HEK293 (cell line): ENCODE measurements at regions not wholly inside any gene's neighbourhood (a gene's known extent, or its start where the extent isn't known, plus 50 kb on each side); places are given as distances from the start of the nearest gene placed in this dataset.

Experiments used
- CTCF ChIA-PET: fragments of 350-600 bp; formaldehyde crosslinking; extraction: SDS; loops from one replicate; lab custom pipeline; 2021; ENCODE audit warnings: antibody characterized with exemption; lab: Yijun Ruan, JAX
- POLR2A ChIA-PET: fragments of 300-600 bp; formaldehyde crosslinking; extraction: SDS; loops from one replicate; lab custom pipeline; 2020; ENCODE audit warnings: antibody characterized with exemption, inconsistent platforms; lab: Yijun Ruan, JAX
- H3K27ac ChIP-seq: fragments of 200-500 bp; sonication (Bioruptor generic); 2 replicates; pipeline ENCODE4 v1.5.1; 2014; ENCODE audit warnings: low read depth, low read length, control low read depth, inconsistent platforms; ENCODE audit errors: extremely low read depth
- H3K36me3 ChIP-seq, 2 experiments: fragments of 200-500 bp in 1 of 2; sonication (Bioruptor generic) in 1 of 2; 1 replicate in 1 of 2; 2 replicates in 1 of 2; pipeline ENCODE4 v1.5.1; 2014 to 2017; ENCODE audit warnings: inconsistent platforms in 2 of 2, low read length in 2 of 2; ENCODE audit not compliant: control insufficient read depth in 2 of 2, insufficient read depth in 1 of 2
- H3K4me1 ChIP-seq: fragments of 200-500 bp; sonication (Bioruptor generic); 2 replicates; pipeline ENCODE4 v1.5.1; 2014; ENCODE audit warnings: mild to moderate bottlenecking, low read length, inconsistent platforms; ENCODE audit not compliant: control insufficient read depth, insufficient read depth
- H3K4me3 ChIP-seq: 2 replicates; pipeline ENCODE4 v1.5.1; 2011; ENCODE audit warnings: low read depth, mild to moderate bottlenecking, control low read depth, low read length, moderate library complexity
- H3K9me3 ChIP-seq: fragments of 200-500 bp; sonication (Bioruptor generic); 2 replicates; pipeline ENCODE4 v1.5.1; 2014; ENCODE audit warnings: low read depth, low read length, inconsistent platforms; ENCODE audit not compliant: control insufficient read depth, insufficient read depth
- FEZF1 ChIP-seq: fragments of 450-650 bp; formaldehyde crosslinking; IDR thresholded peaks from 2 replicates; pipeline ENCODE4 v1.5.1; 2016; ENCODE audit warnings: missing biosample characterization, missing genetic modification characterization
- KLF1 ChIP-seq: fragments of 450-650 bp; formaldehyde crosslinking; IDR thresholded peaks from 2 replicates; pipeline ENCODE4 v1.5.1; 2016; ENCODE audit warnings: missing biosample characterization, missing genetic modification characterization
- KLF17 ChIP-seq: fragments of 450-650 bp; formaldehyde crosslinking; IDR thresholded peaks from 2 replicates; pipeline ENCODE4 v1.5.1; 2016; ENCODE audit warnings: missing biosample characterization, missing genetic modification characterization
- OSR2 ChIP-seq: fragments of 450-650 bp; formaldehyde crosslinking; IDR thresholded peaks from 2 replicates; pipeline ENCODE4 v1.5.1; 2016; ENCODE audit warnings: missing biosample characterization, missing genetic modification characterization
- PATZ1 ChIP-seq: fragments of 450-650 bp; formaldehyde crosslinking; IDR thresholded peaks from 2 replicates; pipeline ENCODE4 v1.5.1; 2016; ENCODE audit warnings: missing biosample characterization, missing genetic modification characterization
- TSHZ1 ChIP-seq: fragments of 450-650 bp; formaldehyde crosslinking; IDR thresholded peaks from 2 replicates; pipeline ENCODE4 v1.5.1; 2016; ENCODE audit warnings: missing biosample characterization, missing genetic modification characterization, borderline replicate concordance
- ZNF184 ChIP-seq: fragments of 450-650 bp; IDR thresholded peaks from 2 replicates; pipeline ENCODE4 v1.5.1; 2018; ENCODE audit warnings: missing biosample characterization, mild to moderate bottlenecking, missing genetic modification characterization
- ZNF266 ChIP-seq: fragments of 450-650 bp; formaldehyde crosslinking; IDR thresholded peaks from 2 replicates; pipeline ENCODE4 v1.5.1; 2016; ENCODE audit warnings: missing biosample characterization, missing genetic modification characterization, low read depth
- ZNF335 ChIP-seq: fragments of 450-650 bp; formaldehyde crosslinking; conservative IDR thresholded peaks from 2 replicates; pipeline ENCODE4 v1.5.1; 2016; ENCODE audit warnings: missing biosample characterization, missing genetic modification characterization
- ZNF366 ChIP-seq: fragments of 450-650 bp; formaldehyde crosslinking; conservative IDR thresholded peaks from 2 replicates; pipeline ENCODE4 v1.5.1; 2016; ENCODE audit warnings: missing biosample characterization, missing genetic modification characterization
- ZNF398 ChIP-seq: fragments of 450-650 bp; formaldehyde crosslinking; IDR thresholded peaks from 2 replicates; pipeline ENCODE4 v1.5.1; 2017; ENCODE audit warnings: missing biosample characterization, missing genetic modification characterization
- ZNF404 ChIP-seq: fragments of 450-650 bp; formaldehyde crosslinking; IDR thresholded peaks from 2 replicates; pipeline ENCODE4 v1.5.1; 2017; ENCODE audit warnings: missing biosample characterization, missing genetic modification characterization
- ZNF433 ChIP-seq: fragments of 450-650 bp; formaldehyde crosslinking; IDR thresholded peaks from 2 replicates; pipeline ENCODE4 v1.5.1; 2016; ENCODE audit warnings: missing biosample characterization, missing genetic modification characterization, low read depth
- ZNF513 ChIP-seq: fragments of 450-650 bp; IDR thresholded peaks from 2 replicates; pipeline ENCODE4 v1.5.1; 2018; ENCODE audit warnings: missing biosample characterization, missing genetic modification characterization
- ZNF521 ChIP-seq: fragments of 450-650 bp; formaldehyde crosslinking; IDR thresholded peaks from 2 replicates; pipeline ENCODE4 v1.5.1; 2017; ENCODE audit warnings: missing biosample characterization, mild to moderate bottlenecking, missing genetic modification characterization
- ZNF544 ChIP-seq: fragments of 450-650 bp; formaldehyde crosslinking; IDR thresholded peaks from 2 replicates; pipeline ENCODE4 v1.5.0; 2017; ENCODE audit warnings: missing biosample characterization, missing genetic modification characterization
- ZNF624 ChIP-seq: fragments of 450-650 bp; formaldehyde crosslinking; IDR thresholded peaks from 2 replicates; pipeline ENCODE4 v1.5.1; 2017; ENCODE audit warnings: missing biosample characterization, missing genetic modification characterization
- ZNF645 ChIP-seq: fragments of 450-650 bp; formaldehyde crosslinking; IDR thresholded peaks from 2 replicates; pipeline ENCODE4; 2016; ENCODE audit warnings: missing biosample characterization, missing genetic modification characterization
- ZSCAN23 ChIP-seq: fragments of 450-650 bp; formaldehyde crosslinking; IDR thresholded peaks from 2 replicates; pipeline ENCODE4 v1.5.1; 2016; ENCODE audit warnings: missing biosample characterization, missing genetic modification characterization

- TF ChIP-seq PATZ1 (tag by site-specific recombination) (no peak), ZNF521 (no peak)
These were observed 448.7 kb downstream of the TAFA4 start (continued) for GRCh38 chr3:68483601-68484000.

- ChIA-PET POLR2A (no interaction called here), CTCF (no interaction called here)
- no peak overlapping the region for H3K27ac ChIP-seq
- TF ChIP-seq ZNF366 (tag by site-specific recombination) (no peak), ZNF624 (no peak), OSR2 (tag by site-specific recombination) (no peak), TSHZ1 (no peak), ZNF266 (tag by site-specific recombination) (no peak), KLF1 (tag by site-specific recombination) (no peak), ZNF645 (tag by site-specific recombination) (no peak), ZNF544 (no peak), ZNF335 (tag by site-specific recombination) (no peak), ZNF398 (tag by site-specific recombination) (no peak), ZNF184 (tag by site-specific recombination) (no peak)
- H3K9me3 ChIP-seq: no peaks in the 10 kb centered on the region
- H3K4me1 ChIP-seq: no peaks in the 10 kb centered on the region
- no peak overlapping the region for H3K4me3 ChIP-seq
- no peaks in the 10 kb centered on the region for H3K36me3 ChIP-seq
These were observed 449.3 kb downstream of the TAFA4 start for GRCh38 chr3:68483041-68483440.

GRCh38 chr3:68482565-68482964 is 449.8 kb downstream of the TAFA4 start:
- POLR2A ChIA-PET: no interaction called here
- TF ChIP-seq ZNF513 (tag by site-specific recombination) (no peak), ZNF433 (tag by site-specific recombination) (no peak), KLF17 (tag by site-specific recombination) (no peak), FEZF1 (tag by site-specific recombination) (no peak), ZSCAN23 (tag by site-specific recombination) (no peak), ZNF404 (tag by site-specific recombination) (no peak)
- Histone ChIP-seq H3K9me3 (no peaks in the 10 kb centered on the region), H3K27ac (no peak overlapping the region), H3K36me3 (no peaks in the 10 kb centered on the region), H3K4me1 (no peaks in the 10 kb centered on the region), H3K4me3 (no peak overlapping the region)
- CTCF ChIA-PET: no interaction called here
